IPS-15b (cell line): ENCODE measurements at regions not wholly inside any gene's neighbourhood (a gene's known extent, or its start where the extent isn't known, plus 50 kb on each side); places are given as distances from the start of the nearest gene placed in this dataset.

Source experiments
- H3K27me3 ChIP-seq: one replicate; pipeline ENCODE4 v1.6.1; 2013; ENCODE audit warnings: low read length; ENCODE audit not compliant: control insufficient read depth, insufficient read depth
- H3K36me3 ChIP-seq: one replicate; pipeline ENCODE4 v1.6.1; 2013; ENCODE audit warnings: low read length; ENCODE audit not compliant: control insufficient read depth, insufficient read depth
- H3K4me1 ChIP-seq: one replicate; pipeline ENCODE4 v1.6.1; 2013; ENCODE audit warnings: mild to moderate bottlenecking, low read length; ENCODE audit not compliant: control insufficient read depth, insufficient read depth
- H3K4me3 ChIP-seq: one replicate; pipeline ENCODE4 v1.5.1; 2013; ENCODE audit warnings: low read depth, low read length
- H3K9ac ChIP-seq: one replicate; pipeline ENCODE4 v1.6.1; 2013; ENCODE audit warnings: low read depth, mild to moderate bottlenecking, low read length
- H3K9me3 ChIP-seq: one replicate; pipeline ENCODE4 v1.6.1; 2013; ENCODE audit warnings: mild to moderate bottlenecking, low read length; ENCODE audit not compliant: control insufficient read depth, insufficient read depth

- H3K9ac ChIP-seq: no peak overlapping the region
Observed at GRCh38 chr10:83037653-83038052, 1101.7 kb upstream of the GHITM start.

GRCh38 chr10:83038631-83039030 lies 1100.7 kb upstream of the GHITM start:
- Histone ChIP-seq H3K4me1 (no peaks in the 10 kb centered on the region), H3K9me3 (no peaks in the 10 kb centered on the region), H3K27me3 (no peaks in the 10 kb centered on the region), H3K36me3 (no peaks in the 10 kb centered on the region), H3K4me3 (no peak overlapping the region), H3K9ac (no peak overlapping the region)

More at GRCh38 chr10:83037653-83038052, 1101.7 kb upstream of the GHITM start:
- no peaks in the 10 kb centered on the region for H3K9me3 ChIP-seq
- H3K4me1 ChIP-seq: no peaks in the 10 kb centered on the region
- H3K36me3 ChIP-seq: no peaks in the 10 kb centered on the region
- no peaks in the 10 kb centered on the region for H3K27me3 ChIP-seq
- no peak overlapping the region for H3K4me3 ChIP-seq

- H3K36me3 ChIP-seq: no peaks in the 10 kb centered on the region
- no peaks in the 10 kb centered on the region for H3K4me1 ChIP-seq
- no peaks in the 10 kb centered on the region for H3K27me3 ChIP-seq
- no peaks in the 10 kb centered on the region for H3K9me3 ChIP-seq
- H3K4me3 ChIP-seq: no peak overlapping the region
- H3K9ac ChIP-seq: no peak overlapping the region
Observed at GRCh38 chr10:83045731-83046130, 1093.6 kb upstream of the GHITM start.

GRCh38 chr10:83050815-83051214 lies 1088.5 kb upstream of the GHITM start:
- H3K36me3 ChIP-seq: no peaks in the 10 kb centered on the region
- no peak overlapping the region for H3K9ac ChIP-seq
- no peaks in the 10 kb centered on the region for H3K9me3 ChIP-seq
- no peaks in the 10 kb centered on the region for H3K27me3 ChIP-seq
- H3K4me3 ChIP-seq: no peak overlapping the region
- H3K4me1 ChIP-seq: peaks cover 5% of the 10 kb centered on the region

- H3K9ac ChIP-seq: no peak overlapping the region
- no peaks in the 10 kb centered on the region for H3K4me1 ChIP-seq
- no peak overlapping the region for H3K4me3 ChIP-seq
- no peaks in the 10 kb centered on the region for H3K36me3 ChIP-seq
- H3K9me3 ChIP-seq: no peaks in the 10 kb centered on the region
- H3K27me3 ChIP-seq: no peaks in the 10 kb centered on the region
Observed at GRCh38 chr10:83062871-83063270, 1076.4 kb upstream of the GHITM start.

- Histone ChIP-seq H3K36me3 (no peaks in the 10 kb centered on the region), H3K4me3 (no peak overlapping the region), H3K4me1 (peaks cover 9% of the 10 kb centered on the region), H3K27me3 (no peaks in the 10 kb centered on the region), H3K9me3 (no peaks in the 10 kb centered on the region), H3K9ac (no peak overlapping the region)
Observed at GRCh38 chr10:83073472-83073871, 1065.8 kb upstream of the GHITM start.

- H3K36me3 ChIP-seq: no peaks in the 10 kb centered on the region
- H3K4me1 ChIP-seq: peaks cover 16% of the 10 kb centered on the region
- H3K27me3 ChIP-seq: no peaks in the 10 kb centered on the region
- no peak overlapping the region for H3K9ac ChIP-seq
- no peak overlapping the region for H3K4me3 ChIP-seq
- no peaks in the 10 kb centered on the region for H3K9me3 ChIP-seq
Observed at GRCh38 chr10:83075016-83075814, 1064.1 kb upstream of the GHITM start.

- Histone ChIP-seq H3K36me3 (no peaks in the 10 kb centered on the region), H3K9ac (no peak overlapping the region), H3K4me3 (no peak overlapping the region), H3K27me3 (no peaks in the 10 kb centered on the region), H3K9me3 (no peaks in the 10 kb centered on the region), H3K4me1 (peaks cover 16% of the 10 kb centered on the region)
Observed at GRCh38 chr10:83075815-83076355, 1063.4 kb upstream of the GHITM start.

GRCh38 chr10:83076443-83076842 lies 1062.9 kb upstream of the GHITM start:
- no peak overlapping the region for H3K9ac ChIP-seq
- H3K27me3 ChIP-seq: no peaks in the 10 kb centered on the region
- no peak overlapping the region for H3K4me3 ChIP-seq
- H3K36me3 ChIP-seq: no peaks in the 10 kb centered on the region
- H3K4me1 ChIP-seq: peaks cover 16% of the 10 kb centered on the region
- no peaks in the 10 kb centered on the region for H3K9me3 ChIP-seq

GRCh38 chr10:83078160-83078559 lies 1061.1 kb upstream of the GHITM start:
- Histone ChIP-seq H3K27me3 (no peaks in the 10 kb centered on the region), H3K9me3 (no peaks in the 10 kb centered on the region), H3K4me3 (no peak overlapping the region), H3K36me3 (no peaks in the 10 kb centered on the region), H3K9ac (no peak overlapping the region), H3K4me1 (peaks cover 16% of the 10 kb centered on the region)

- Histone ChIP-seq H3K36me3 (no peaks in the 10 kb centered on the region), H3K9me3 (no peaks in the 10 kb centered on the region), H3K27me3 (no peaks in the 10 kb centered on the region), H3K4me1 (peaks cover 16% of the 10 kb centered on the region), H3K4me3 (no peak overlapping the region), H3K9ac (no peak overlapping the region)
Observed at GRCh38 chr10:83078645-83079044, 1060.7 kb upstream of the GHITM start.

GRCh38 chr10:83083831-83084230 lies 1055.5 kb upstream of the GHITM start:
- H3K4me1 ChIP-seq: peaks cover 4% of the 10 kb centered on the region
- no peak overlapping the region for H3K9ac ChIP-seq
- no peaks in the 10 kb centered on the region for H3K27me3 ChIP-seq
- no peaks in the 10 kb centered on the region for H3K36me3 ChIP-seq
- H3K4me3 ChIP-seq: no peak overlapping the region
- H3K9me3 ChIP-seq: no peaks in the 10 kb centered on the region
